A172 (cell line): ENCODE measurements at regions not wholly inside any gene's neighbourhood (a gene's known extent, or its start where the extent isn't known, plus 50 kb on each side); places are given as distances from the start of the nearest gene placed in this dataset.
A peak's percentile ranks its signal among the peaks of the same experiment; 100 is the strongest.

Experiments
- DNase-seq: peaks from one replicate; pipeline ENCODE4 v3.0.0-alpha.2; 2015; ENCODE audit warnings: low spot score

- DNase-seq: no peak
These were observed 155.5 kb downstream of the PMP22 start for GRCh38 chr17:15109608-15110007.

- no peak for DNase-seq
These were observed 156.1 kb downstream of the PMP22 start for GRCh38 chr17:15108992-15109391.

- DNase-seq: peak; percentile 41
These were observed 158.6 kb downstream of the PMP22 start for GRCh38 chr17:15106540-15106939.

- DNase-seq: no peak
These were observed 161.3 kb downstream of the PMP22 start for GRCh38 chr17:15103785-15104184.

GRCh38 chr17:15101175-15101574, 164.0 kb downstream of the PMP22 start:
- no peak for DNase-seq

- DNase-seq: no peak
These were observed 168.6 kb downstream of the PMP22 start for GRCh38 chr17:15096511-15096910.

- no peak for DNase-seq
These were observed 169.2 kb downstream of the PMP22 start for GRCh38 chr17:15095935-15096334.

- DNase-seq: no peak
These were observed 172.4 kb downstream of the PMP22 start for GRCh38 chr17:15092762-15093161.

GRCh38 chr17:15092261-15092660, 172.9 kb downstream of the PMP22 start:
- no peak for DNase-seq

- DNase-seq: no peak
These were observed 173.3 kb downstream of the PMP22 start for GRCh38 chr17:15091825-15092224.

GRCh38 chr17:15090533-15090932, 174.6 kb downstream of the PMP22 start:
- DNase-seq: no peak

- no peak for DNase-seq
These were observed 177.2 kb downstream of the PMP22 start for GRCh38 chr17:15087946-15088345.

GRCh38 chr17:15086776-15087295, 178.3 kb downstream of the PMP22 start:
- no peak for DNase-seq

GRCh38 chr17:15085890-15086677, 179.0 kb downstream of the PMP22 start:
- no peak for DNase-seq

GRCh38 chr17:15083225-15083624, 181.9 kb downstream of the PMP22 start:
- no peak for DNase-seq

GRCh38 chr17:15081008-15081407, 184.1 kb downstream of the PMP22 start:
- DNase-seq: no peak

GRCh38 chr17:15078570-15078969, 186.6 kb downstream of the PMP22 start:
- DNase-seq: no peak

GRCh38 chr17:15076991-15077663, 188.0 kb downstream of the PMP22 start:
- no peak for DNase-seq

GRCh38 chr17:15051933-15052332, 213.2 kb downstream of the PMP22 start:
- DNase-seq: no peak

- no peak for DNase-seq
These were observed 215.3 kb downstream of the PMP22 start for GRCh38 chr17:15049795-15050160.

GRCh38 chr17:15048933-15049794, 216.0 kb downstream of the PMP22 start:
- DNase-seq: no peak

GRCh38 chr17:15048381-15048780, 216.7 kb downstream of the PMP22 start:
- no peak for DNase-seq
